GM12878 (cell line): ENCODE measurements at regions not wholly inside any gene's neighbourhood (a gene's known extent, or its start where the extent isn't known, plus 50 kb on each side); places are given as distances from the start of the nearest gene placed in this dataset.

Source experiments
- BCL3 ChIP-seq: IDR thresholded peaks from 2 replicates; pipeline ENCODE4 v1.6.1; 2011; ENCODE audit warnings: borderline replicate concordance, low read depth, mild to moderate bottlenecking, moderate library complexity, low read length; ENCODE audit not compliant: insufficient read depth, poor library complexity, severe bottlenecking
- CEBPB ChIP-seq, 2 experiments: fragments of 150-350 bp in 1 of 2; IDR thresholded peaks; 2 replicates each; pipeline ENCODE4 v1.6.1; 2012 to 2014; ENCODE audit warnings: low read depth in 2 of 2, low read length in 2 of 2, borderline replicate concordance in 1 of 2, inconsistent platforms in 1 of 2
- NRF1 ChIP-seq: conservative IDR thresholded peaks from 2 replicates; pipeline ENCODE4 v1.6.1; 2011; ENCODE audit warnings: mild to moderate bottlenecking, low read depth, low read length, improper control_type of control experiment
- STAT1 ChIP-seq: fragments of 450-650 bp; conservative IDR thresholded peaks from 2 replicates; pipeline ENCODE4 v1.6.1; 2014; ENCODE audit warnings: antibody characterized with exemption, mild to moderate bottlenecking
- ZNF622 ChIP-seq: fragments of 450-650 bp; IDR thresholded peaks from 2 replicates; pipeline ENCODE4 v1.6.1; 2017; ENCODE audit warnings: mild to moderate bottlenecking, inconsistent platforms
- ZNF687 ChIP-seq: fragments of 450-650 bp; IDR thresholded peaks from 2 replicates; pipeline ENCODE4 v1.6.1; 2017; ENCODE audit warnings: mild to moderate bottlenecking, moderate library complexity

GRCh38 chr3:171972871-171973348, 66.5 kb upstream of the FNDC3B start (continued):
- TF ChIP-seq BCL3: no peak
- no peak for TF ChIP-seq CEBPB (IDR thresholded peaks at IDR 0.05; ENCODE audit: borderline replicate concordance in 1 of 2, low read depth in 2 of 2, low read length in 2 of 2)
- TF ChIP-seq NRF1: no peak
- no peak for TF ChIP-seq ZNF687
- TF ChIP-seq STAT1: no peak
- TF ChIP-seq ZNF622: no peak
- TF ChIP-seq, all 136 proteins: peak for 0
